Karpas-422 (cell line): ENCODE measurements at regions not wholly inside any gene's neighbourhood (a gene's known extent, or its start where the extent isn't known, plus 50 kb on each side); places are given as distances from the start of the nearest gene placed in this dataset.

Source experiments
- DNase-seq: peaks from one replicate; pipeline ENCODE4 v3.0.0-alpha.2; 2015
- H2AFZ ChIP-seq: fragments of 200-600 bp; sonication (generic); 2 replicates; pipeline ENCODE4 v1.6.1; 2014; ENCODE audit warnings: antibody characterized with exemption, low read length, mixed read lengths
- H3K27ac ChIP-seq: fragments of 200-600 bp; sonication (generic); 2 replicates; pipeline ENCODE4 v1.5.1; 2014; ENCODE audit warnings: mild to moderate bottlenecking, low read length, moderate library complexity
- H3K27me3 ChIP-seq: fragments of 200-600 bp; sonication (generic); 2 replicates; pipeline ENCODE4 v1.6.1; 2014; ENCODE audit warnings: low read length, mixed read lengths
- H3K36me3 ChIP-seq: fragments of 200-600 bp; sonication (generic); 2 replicates; pipeline ENCODE4 v1.6.1; 2014; ENCODE audit warnings: low read length, mixed read lengths; ENCODE audit not compliant: insufficient read depth
- H3K4me1 ChIP-seq: fragments of 200-600 bp; sonication (generic); 2 replicates; pipeline ENCODE4 v1.6.1; 2014; ENCODE audit warnings: mild to moderate bottlenecking, low read length, mixed read lengths
- H3K4me2 ChIP-seq: fragments of 200-600 bp; sonication (generic); 2 replicates; pipeline ENCODE4 v1.6.1; 2014; ENCODE audit warnings: low read length, low read depth, mild to moderate bottlenecking; ENCODE audit not compliant: poor library complexity, severe bottlenecking
- H3K4me3 ChIP-seq: fragments of 200-600 bp; sonication (generic); 2 replicates; pipeline ENCODE4 v1.5.1; 2014; ENCODE audit warnings: mild to moderate bottlenecking, antibody characterized with exemption, low read length, mixed read lengths
- H3K79me2 ChIP-seq: fragments of 200-600 bp; sonication (generic); 2 replicates; pipeline ENCODE4 v1.6.1; 2014; ENCODE audit warnings: mild to moderate bottlenecking, low read length, mixed read lengths
- H3K9ac ChIP-seq: fragments of 200-600 bp; sonication (generic); 2 replicates; pipeline ENCODE4 v1.6.0; 2014; ENCODE audit warnings: low read length
- H3K9me2 ChIP-seq: fragments of 200-600 bp; sonication (generic), shearing (Covaris generic); replicated peaks from 2 replicates; pipeline ENCODE4 v1.6.0; 2014; ENCODE audit warnings: mild to moderate bottlenecking, low read length, moderate library complexity; ENCODE audit not compliant: insufficient read depth
- H3K9me3 ChIP-seq: fragments of 300-700, 200-600 bp; sonication (generic); 2 replicates; pipeline ENCODE4 v1.6.1; 2014; ENCODE audit warnings: low read length, mixed read lengths
- H4K20me1 ChIP-seq: fragments of 200-600 bp; sonication (generic); 2 replicates; pipeline ENCODE4 v1.6.1; 2014; ENCODE audit warnings: mild to moderate bottlenecking, antibody characterized with exemption, low read length, low read depth; ENCODE audit not compliant: insufficient read depth

DNA sequence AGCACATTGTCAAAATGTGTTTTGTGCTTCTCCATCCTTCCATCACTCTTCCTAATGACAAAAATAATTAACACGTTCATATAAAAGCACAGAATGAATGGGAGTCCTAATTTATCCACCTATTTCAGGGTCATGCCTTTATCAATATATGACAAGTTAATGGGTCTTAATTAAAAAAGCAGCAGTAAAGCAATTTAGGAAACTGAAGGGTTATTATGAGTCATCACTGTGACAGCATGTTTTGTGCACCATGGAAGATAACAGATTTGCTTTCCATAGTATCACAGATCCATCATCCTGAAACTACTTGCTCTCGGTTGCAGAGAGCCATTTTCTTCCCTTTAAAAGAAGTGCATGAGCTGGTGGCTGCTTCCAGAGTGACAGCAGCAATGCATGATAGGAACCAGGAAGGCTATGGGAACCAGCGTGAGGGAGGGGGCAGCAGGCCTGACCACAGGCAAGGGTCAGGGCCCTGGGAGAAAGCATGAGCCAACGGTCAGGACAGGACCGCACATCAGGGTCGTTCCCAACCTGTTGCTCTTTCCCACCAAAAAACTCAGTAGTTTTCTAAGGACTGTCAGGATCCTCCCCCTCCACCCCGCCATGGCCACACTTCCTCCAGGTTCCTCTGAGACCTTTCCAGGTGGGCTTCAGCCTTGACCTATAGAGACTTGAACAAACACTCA is 784.1 kb downstream of the UQCRFS1 start:
- Histone ChIP-seq H3K27ac (no peak overlapping the region), H3K27me3 (no peaks in the 10 kb centered on the region), H3K4me3 (no peak overlapping the region), H3K4me1 (no peaks in the 10 kb centered on the region), H3K36me3 (no peaks in the 10 kb centered on the region), H3K4me2 (no peak overlapping the region), H3K79me2 (no peaks in the 10 kb centered on the region), H3K9me2 (no peaks in the 10 kb centered on the region), H3K9ac (no peak overlapping the region), H3K9me3 (no peaks in the 10 kb centered on the region), H2AFZ (no peak overlapping the region), H4K20me1 (no peaks in the 10 kb centered on the region)
- DNase-seq = no peak

DNA sequence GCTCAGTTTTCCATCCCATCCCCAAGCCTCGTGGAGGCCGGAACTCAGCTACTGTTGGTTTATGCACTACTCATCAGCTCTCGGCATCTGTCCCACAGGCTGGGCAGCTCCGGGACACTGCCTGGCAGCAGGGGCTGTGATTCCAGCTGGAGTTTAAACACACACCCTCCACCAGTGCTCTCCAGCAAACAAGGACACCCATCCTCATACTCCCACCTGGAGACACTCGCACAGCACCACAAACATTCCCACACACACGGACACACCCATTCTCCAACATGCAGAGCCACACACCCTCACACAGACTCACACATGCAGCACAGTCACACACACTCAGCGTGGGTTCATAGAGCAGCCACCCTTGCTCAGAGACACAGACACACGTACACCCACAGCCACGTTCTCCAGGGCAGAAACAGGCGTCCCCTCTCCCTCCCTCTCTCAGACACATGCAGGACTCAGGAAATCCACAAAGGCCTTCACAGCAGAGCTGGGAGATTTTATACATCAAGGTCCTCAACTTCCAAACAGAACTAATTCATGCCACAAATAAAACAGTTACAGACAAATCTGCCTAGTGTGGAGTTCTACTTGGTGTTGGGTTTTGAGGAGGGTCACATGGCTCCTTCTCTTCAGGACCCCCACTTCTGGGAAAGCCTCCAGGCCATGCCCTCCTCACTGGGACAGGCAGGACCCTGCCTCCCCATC is 785.4 kb downstream of the UQCRFS1 start:
- no peak for DNase-seq
- no peaks in the 10 kb centered on the region for H3K27me3 ChIP-seq
- no peaks in the 10 kb centered on the region for H3K9me3 ChIP-seq
- H3K36me3 ChIP-seq = no peaks in the 10 kb centered on the region
- no peak overlapping the region for H2AFZ ChIP-seq
- no peak overlapping the region for H3K27ac ChIP-seq
- no peak overlapping the region for H3K4me3 ChIP-seq
- H3K4me1 ChIP-seq = no peaks in the 10 kb centered on the region
- no peaks in the 10 kb centered on the region for H3K9me2 ChIP-seq
- no peaks in the 10 kb centered on the region for H3K79me2 ChIP-seq
- no peaks in the 10 kb centered on the region for H4K20me1 ChIP-seq
- H3K9ac ChIP-seq = no peak overlapping the region
- no peak overlapping the region for H3K4me2 ChIP-seq

DNA sequence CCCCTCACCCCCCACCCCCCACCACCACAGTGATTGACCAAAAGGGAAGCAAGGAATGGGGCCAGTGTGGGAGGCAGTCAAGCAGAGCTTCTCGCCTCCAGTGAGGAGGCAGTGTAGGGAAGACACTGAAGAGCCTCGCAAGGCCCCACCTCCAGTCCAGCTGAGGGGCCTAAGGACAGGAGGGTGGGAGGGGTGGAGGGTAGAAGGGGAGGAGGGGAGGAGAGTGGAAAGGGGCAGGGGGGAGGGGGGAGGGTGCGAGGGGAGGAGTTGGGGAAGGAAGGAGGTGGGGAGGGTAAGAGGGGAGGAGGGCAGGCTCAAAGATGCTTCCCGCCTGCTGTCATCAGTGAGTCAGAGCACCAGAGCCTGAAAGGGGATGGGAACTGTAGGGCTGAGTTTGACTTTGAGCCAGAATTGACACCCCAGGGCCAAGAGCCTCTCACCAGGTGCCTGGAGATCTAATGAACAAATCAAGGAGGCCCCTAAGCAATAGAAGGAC is 786.2 kb downstream of the UQCRFS1 start:
- no peaks in the 10 kb centered on the region for H4K20me1 ChIP-seq
- H3K27me3 ChIP-seq = no peaks in the 10 kb centered on the region
- H3K4me1 ChIP-seq = no peaks in the 10 kb centered on the region
- no peaks in the 10 kb centered on the region for H3K9me2 ChIP-seq
- H3K4me3 ChIP-seq = no peak overlapping the region
- no peak overlapping the region for H3K27ac ChIP-seq
- H3K4me2 ChIP-seq = no peak overlapping the region
- no peak overlapping the region for H2AFZ ChIP-seq
- no peak overlapping the region for H3K9ac ChIP-seq
- H3K36me3 ChIP-seq = no peaks in the 10 kb centered on the region
- H3K9me3 ChIP-seq = no peaks in the 10 kb centered on the region
- H3K79me2 ChIP-seq = no peaks in the 10 kb centered on the region
- no peak for DNase-seq

DNA sequence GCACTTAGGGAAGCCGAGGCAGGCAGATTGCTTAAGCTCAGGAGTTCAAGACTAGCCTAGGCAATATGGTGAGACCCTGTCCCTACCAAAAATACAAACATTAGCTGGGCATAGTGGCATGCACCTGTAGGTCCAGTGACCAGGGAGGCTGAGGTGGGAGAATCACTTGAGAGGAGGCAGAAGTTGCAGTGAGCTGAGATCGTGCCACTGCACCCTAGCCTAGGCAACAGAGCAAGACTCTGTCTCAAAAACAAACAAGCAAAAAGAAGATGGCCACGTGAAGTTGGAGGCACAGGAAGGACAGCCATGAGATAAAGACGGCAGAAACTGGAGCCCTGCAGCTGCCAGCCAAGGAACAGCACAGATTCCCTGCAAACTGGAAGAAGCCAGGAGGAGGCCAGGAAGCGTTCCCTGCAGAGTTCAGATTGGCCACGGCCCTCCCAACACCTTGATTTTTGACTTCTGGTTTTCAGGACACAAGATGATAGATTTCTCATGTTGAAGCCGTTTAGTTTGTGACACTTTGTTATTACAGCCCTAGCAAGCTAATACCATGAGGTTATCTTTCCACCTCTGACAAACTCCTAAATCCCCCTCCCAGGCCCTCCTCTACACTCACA is 786.7 kb downstream of the UQCRFS1 start:
- Histone ChIP-seq H3K27ac (no peak overlapping the region), H3K79me2 (no peaks in the 10 kb centered on the region), H3K36me3 (no peaks in the 10 kb centered on the region), H3K27me3 (no peaks in the 10 kb centered on the region), H3K9me3 (no peaks in the 10 kb centered on the region), H4K20me1 (no peaks in the 10 kb centered on the region), H3K9ac (no peak overlapping the region), H3K4me3 (no peak overlapping the region), H3K4me1 (no peaks in the 10 kb centered on the region), H3K9me2 (no peaks in the 10 kb centered on the region), H2AFZ (no peak overlapping the region), H3K4me2 (no peak overlapping the region)
- no peak for DNase-seq

DNA sequence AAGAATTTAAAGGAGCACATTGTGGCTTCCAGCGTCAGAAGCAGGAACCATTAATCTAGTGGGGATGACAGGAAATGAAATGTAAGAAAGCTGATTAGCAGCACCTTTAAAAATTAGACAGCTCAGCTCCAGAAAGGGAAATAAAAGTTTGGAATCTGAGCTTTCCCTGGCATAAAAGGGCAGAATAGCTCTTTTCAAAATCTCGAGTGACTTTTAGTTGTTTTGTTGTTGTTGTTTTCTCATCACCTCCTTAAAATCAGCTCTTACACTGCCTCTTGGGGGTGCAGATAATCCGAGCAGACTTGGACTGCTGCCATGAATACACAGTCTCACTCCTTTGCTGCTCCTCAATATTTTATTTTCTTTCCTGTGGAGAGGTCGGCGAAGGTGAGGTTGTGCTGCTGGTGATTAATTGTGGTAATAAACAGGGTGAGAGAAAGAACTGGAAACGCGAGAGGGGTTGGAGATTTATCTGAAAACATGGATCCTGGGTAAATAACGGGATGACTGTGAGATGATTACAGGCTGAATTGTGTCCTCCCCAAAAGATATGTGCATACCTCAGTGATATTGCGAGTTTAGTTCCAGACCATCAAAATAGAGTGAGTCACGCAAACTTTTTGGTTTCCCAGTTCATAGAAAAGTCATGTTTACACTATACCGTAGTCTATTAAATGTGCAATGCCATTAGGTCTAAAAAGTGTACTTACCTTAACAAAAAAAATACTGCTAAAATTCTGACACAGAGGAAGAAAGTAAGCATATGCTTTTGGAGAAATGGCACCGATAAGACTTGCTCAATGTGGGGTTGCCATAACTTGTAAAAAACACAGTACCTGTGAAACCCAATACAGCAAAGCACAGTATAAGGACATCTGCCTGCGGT is 787.7 kb downstream of the UQCRFS1 start:
- Histone ChIP-seq H3K4me2 (no peak overlapping the region), H3K27ac (no peak overlapping the region), H3K79me2 (no peaks in the 10 kb centered on the region), H3K9ac (no peak overlapping the region), H3K36me3 (no peaks in the 10 kb centered on the region), H3K9me2 (no peaks in the 10 kb centered on the region), H3K27me3 (no peaks in the 10 kb centered on the region), H3K9me3 (no peaks in the 10 kb centered on the region), H3K4me3 (no peak overlapping the region), H3K4me1 (no peaks in the 10 kb centered on the region), H4K20me1 (no peaks in the 10 kb centered on the region), H2AFZ (no peak overlapping the region)
- no peak for DNase-seq

DNA sequence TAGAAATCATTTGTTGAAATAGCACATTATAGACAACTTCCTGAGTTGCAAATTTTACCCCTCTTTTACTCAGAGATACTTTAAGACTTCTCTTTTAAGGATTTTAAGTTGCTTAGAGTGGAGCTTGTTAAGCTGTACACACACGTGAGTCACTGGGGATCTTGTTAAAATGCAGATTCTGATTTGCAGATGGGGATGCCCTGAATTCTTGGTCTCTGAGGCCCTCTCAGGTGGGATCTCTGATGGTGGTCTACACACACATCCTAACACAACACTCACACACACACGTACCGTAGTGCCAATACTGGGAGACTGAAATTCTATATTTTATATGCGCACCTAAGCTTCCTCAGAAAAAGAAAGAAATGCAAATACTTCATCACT is 788.3 kb downstream of the UQCRFS1 start:
- Histone ChIP-seq H3K27ac (no peak overlapping the region), H3K4me3 (no peak overlapping the region), H4K20me1 (no peaks in the 10 kb centered on the region), H3K9ac (no peak overlapping the region), H3K9me2 (no peaks in the 10 kb centered on the region), H3K27me3 (no peaks in the 10 kb centered on the region), H2AFZ (no peak overlapping the region), H3K36me3 (no peaks in the 10 kb centered on the region), H3K9me3 (no peaks in the 10 kb centered on the region), H3K79me2 (no peaks in the 10 kb centered on the region), H3K4me2 (no peak overlapping the region), H3K4me1 (no peaks in the 10 kb centered on the region)
- DNase-seq = no peak

DNA sequence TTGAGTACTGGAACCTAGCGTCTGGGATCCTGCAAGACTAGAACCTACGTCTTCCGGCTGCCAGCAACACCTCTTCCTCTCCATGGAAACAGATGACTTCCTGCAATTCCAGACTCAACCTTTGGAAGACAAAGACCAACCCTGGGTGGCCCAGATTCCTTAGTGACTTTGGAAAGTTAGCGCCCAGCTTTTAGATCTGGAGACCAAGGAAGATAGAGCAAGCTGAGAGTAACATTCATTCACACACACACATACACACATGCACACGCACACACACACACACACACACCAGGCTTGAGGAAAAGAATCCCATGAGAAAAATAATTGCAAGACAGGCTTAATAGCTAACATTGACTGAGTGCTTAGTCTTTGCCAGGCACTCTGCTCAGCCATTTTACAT is 788.9 kb downstream of the UQCRFS1 start:
- Histone ChIP-seq H3K36me3 (no peaks in the 10 kb centered on the region), H3K27me3 (no peaks in the 10 kb centered on the region), H3K9me3 (no peaks in the 10 kb centered on the region), H3K4me1 (no peaks in the 10 kb centered on the region), H4K20me1 (no peaks in the 10 kb centered on the region), H3K9ac (no peak overlapping the region), H3K4me2 (no peak overlapping the region), H3K27ac (no peak overlapping the region), H3K4me3 (no peak overlapping the region), H2AFZ (no peak overlapping the region), H3K79me2 (no peaks in the 10 kb centered on the region), H3K9me2 (no peaks in the 10 kb centered on the region)
- DNase-seq = no peak
